NB4 (cell line): ENCODE measurements at regions not wholly inside any gene's neighbourhood (a gene's known extent, or its start where the extent isn't known, plus 50 kb on each side); places are given as distances from the start of the nearest gene placed in this dataset.

Experiments used
- DNase-seq: peaks from one replicate; pipeline ENCODE4 v3.0.0; 2010; ENCODE audit warnings: low read depth
- H3K4me3 ChIP-seq: one replicate; pipeline ENCODE4 v1.5.1; 2011; ENCODE audit warnings: mild to moderate bottlenecking, low read depth, low read length, moderate library complexity
- MYC ChIP-seq: IDR thresholded peaks from 2 replicates; pipeline ENCODE4 v1.6.1; 2011; ENCODE audit warnings: low read depth, low read length
- POLR2A ChIP-seq: IDR thresholded peaks from 2 replicates; pipeline ENCODE4 v1.6.1; 2011; ENCODE audit warnings: mild to moderate bottlenecking; ENCODE audit not compliant: insufficient read length; ENCODE audit errors: extremely low read depth
- TF ChIP-seq, protein P1 (sequence below): IDR thresholded peaks from 2 replicates; pipeline ENCODE4 v1.6.1; 2011; ENCODE audit warnings: low read depth, low read length
- TF ChIP-seq, protein P2 (sequence below): IDR thresholded peaks from one replicate; pipeline ENCODE4 v1.5.1; 2012; ENCODE audit warnings: low read depth, low read length

- TF ChIP-seq, protein P1, sequence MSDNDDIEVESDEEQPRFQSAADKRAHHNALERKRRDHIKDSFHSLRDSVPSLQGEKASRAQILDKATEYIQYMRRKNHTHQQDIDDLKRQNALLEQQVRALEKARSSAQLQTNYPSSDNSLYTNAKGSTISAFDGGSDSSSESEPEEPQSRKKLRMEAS: no peak
- TF ChIP-seq, protein P2, sequence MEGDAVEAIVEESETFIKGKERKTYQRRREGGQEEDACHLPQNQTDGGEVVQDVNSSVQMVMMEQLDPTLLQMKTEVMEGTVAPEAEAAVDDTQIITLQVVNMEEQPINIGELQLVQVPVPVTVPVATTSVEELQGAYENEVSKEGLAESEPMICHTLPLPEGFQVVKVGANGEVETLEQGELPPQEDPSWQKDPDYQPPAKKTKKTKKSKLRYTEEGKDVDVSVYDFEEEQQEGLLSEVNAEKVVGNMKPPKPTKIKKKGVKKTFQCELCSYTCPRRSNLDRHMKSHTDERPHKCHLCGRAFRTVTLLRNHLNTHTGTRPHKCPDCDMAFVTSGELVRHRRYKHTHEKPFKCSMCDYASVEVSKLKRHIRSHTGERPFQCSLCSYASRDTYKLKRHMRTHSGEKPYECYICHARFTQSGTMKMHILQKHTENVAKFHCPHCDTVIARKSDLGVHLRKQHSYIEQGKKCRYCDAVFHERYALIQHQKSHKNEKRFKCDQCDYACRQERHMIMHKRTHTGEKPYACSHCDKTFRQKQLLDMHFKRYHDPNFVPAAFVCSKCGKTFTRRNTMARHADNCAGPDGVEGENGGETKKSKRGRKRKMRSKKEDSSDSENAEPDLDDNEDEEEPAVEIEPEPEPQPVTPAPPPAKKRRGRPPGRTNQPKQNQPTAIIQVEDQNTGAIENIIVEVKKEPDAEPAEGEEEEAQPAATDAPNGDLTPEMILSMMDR: no peak
- no peak for DNase-seq
- H3K4me3 ChIP-seq: no peak overlapping the region
Observed at GRCh38 chr13:43978688-43979087, 99.0 kb downstream of the LACC1 start.

GRCh38 chr13:43979492-43979891 lies 99.8 kb downstream of the LACC1 start:
- TF ChIP-seq, protein P1: no peak
- no peak for TF ChIP-seq MYC
- TF ChIP-seq, protein P2: no peak
- TF ChIP-seq POLR2A: no peak
- no peak for DNase-seq
- H3K4me3 ChIP-seq: no peak overlapping the region

- DNase-seq: no peak
- no peak for TF ChIP-seq MYC
- TF ChIP-seq, protein P2: no peak
- no peak for TF ChIP-seq POLR2A
- TF ChIP-seq, protein P1: no peak
Observed at GRCh38 chr13:43980587-43980986, 100.9 kb downstream of the LACC1 start.

GRCh38 chr13:43981091-43981490 lies 101.4 kb downstream of the LACC1 start:
- TF ChIP-seq, protein P1: no peak
- TF ChIP-seq, protein P2: no peak
- TF ChIP-seq POLR2A: no peak
- no peak for TF ChIP-seq MYC
- no peak for DNase-seq
- H3K4me3 ChIP-seq: no peak overlapping the region

More at GRCh38 chr13:43980587-43980986, 100.9 kb downstream of the LACC1 start:
- H3K4me3 ChIP-seq: no peak overlapping the region

DNA sequence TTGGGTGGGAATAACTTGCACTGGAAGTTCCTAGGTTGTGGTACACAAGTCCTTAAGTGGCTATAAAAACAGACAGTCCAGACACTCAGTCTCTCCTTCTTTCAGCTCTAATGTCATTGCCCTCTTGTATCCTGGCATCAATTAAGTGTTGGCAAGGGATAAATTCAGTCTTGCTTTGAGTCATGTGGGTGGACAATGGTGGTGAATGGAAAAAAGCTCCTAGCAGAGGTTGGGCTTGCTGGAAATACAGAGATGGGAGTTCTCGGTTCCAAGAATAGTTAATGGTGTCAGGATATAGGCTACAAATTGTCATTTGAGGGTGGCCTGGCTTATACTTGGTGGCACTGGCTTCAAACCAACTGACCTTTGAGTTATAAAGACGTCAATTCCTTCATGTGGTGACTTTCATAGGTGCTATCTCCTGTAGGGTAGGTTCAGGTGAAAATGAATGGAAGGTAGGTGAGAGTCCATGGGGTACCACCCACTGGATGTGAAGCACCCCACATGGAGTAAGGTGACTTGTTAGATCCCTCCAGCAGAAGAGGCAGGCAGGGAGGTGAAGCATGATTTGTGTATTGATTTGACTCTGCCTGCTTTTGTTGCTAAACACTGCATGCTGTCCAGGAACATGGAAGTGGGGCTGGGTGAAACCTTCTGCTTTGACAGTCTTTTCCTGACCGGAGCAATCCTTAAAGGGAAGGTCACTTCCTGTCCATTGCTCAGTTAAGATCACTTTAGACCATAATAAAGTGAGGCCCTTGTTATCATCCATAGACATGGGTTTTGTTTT lies 102.0 kb downstream of the LACC1 start:
- no peak for TF ChIP-seq POLR2A
- TF ChIP-seq MYC: no peak
- TF ChIP-seq, protein P1: no peak
- TF ChIP-seq, protein P2: no peak

More for the DNA sequence above, 102.0 kb downstream of the LACC1 start:
- H3K4me3 ChIP-seq: no peak overlapping the region
- DNase-seq: no peak
